WTC11 (cell line): ENCODE measurements at regions not wholly inside any gene's neighbourhood (a gene's known extent, or its start where the extent isn't known, plus 50 kb on each side); places are given as distances from the start of the nearest gene placed in this dataset.
"Not testable (repeated sequence)": the region's sequence is repeated elsewhere in the genome, so short reads cannot be mapped to it uniquely, and the experiment has no call there.

Experiments
- ATAC-seq: fragments of 200-7000 bp; cut with Tn5 transposase; 2 replicates; pipeline ENCODE4 v1.10.0; 2021; ENCODE audit warnings: mild to moderate bottlenecking, moderate library complexity
- CTCF ChIA-PET: fragments of 300-600 bp; sonication (Branson Sonifier 250); formaldehyde crosslinking; loops from one replicate; lab custom pipeline; 2021; ENCODE audit warnings: antibody characterized with exemption; lab: Charles Lee
- POLR2A ChIA-PET: fragments of 350-600 bp; sonication (Branson Sonifier 250); formaldehyde crosslinking; loops from one replicate; lab custom pipeline; 2021; ENCODE audit warnings: antibody characterized with exemption; lab: Charles Lee
- DNase-seq: peaks from one replicate; pipeline ENCODE4 v3.0.0; 2021; ENCODE audit warnings: low spot score
- H3K27ac Mint-ChIP-seq: 2 replicates; pipeline ENCODE4 v1.8.0; 2021; ENCODE audit warnings: mixed read lengths
- H3K27me3 Mint-ChIP-seq: 2 replicates; pipeline ENCODE4 v1.8.0; 2021; ENCODE audit warnings: low read depth, mild to moderate bottlenecking, moderate library complexity, mixed read lengths
- H3K36me3 Mint-ChIP-seq: 2 replicates; pipeline ENCODE4 v1.8.0; 2021; ENCODE audit warnings: mixed read lengths
- H3K4me1 Mint-ChIP-seq: 2 replicates; pipeline ENCODE4 v1.8.0; 2022; ENCODE audit warnings: mixed read lengths
- H3K4me3 Mint-ChIP-seq: 2 replicates; pipeline ENCODE4 v1.8.0; 2021; ENCODE audit warnings: mild to moderate bottlenecking, moderate library complexity, mixed read lengths
- H3K9me3 Mint-ChIP-seq: 2 replicates; pipeline ENCODE4 v1.8.0; 2021; ENCODE audit warnings: mixed read lengths
- ARID4B ChIP-seq: sonication (generic); formaldehyde crosslinking; IDR thresholded peaks from 2 replicates; pipeline ENCODE4 v1.8.0; 2023; ENCODE audit warnings: missing genetic modification reagents, mild to moderate bottlenecking, borderline replicate concordance
- ATF6 ChIP-seq: sonication (generic); formaldehyde crosslinking; IDR thresholded peaks from 2 replicates; pipeline ENCODE4 v1.8.1; 2023; ENCODE audit warnings: mild to moderate bottlenecking, missing genetic modification reagents
- ESRRA ChIP-seq: sonication (generic); formaldehyde crosslinking; IDR thresholded peaks from 2 replicates; pipeline ENCODE4 v1.8.1; 2022; ENCODE audit warnings: mild to moderate bottlenecking, missing genetic modification reagents, borderline replicate concordance
- ETV6 ChIP-seq: sonication (generic); formaldehyde crosslinking; IDR thresholded peaks from 2 replicates; pipeline ENCODE4 v1.8.1; 2022; ENCODE audit warnings: mild to moderate bottlenecking, missing genetic modification reagents
- FOXJ3 ChIP-seq: sonication (generic); formaldehyde crosslinking; IDR thresholded peaks from 2 replicates; pipeline ENCODE4 v1.9.0; 2021; ENCODE audit warnings: missing genetic modification reagents, mild to moderate bottlenecking, borderline replicate concordance
- FOXP4 ChIP-seq: sonication (generic); formaldehyde crosslinking; IDR thresholded peaks from 2 replicates; pipeline ENCODE4 v1.8.0; 2022; ENCODE audit warnings: mild to moderate bottlenecking, missing genetic modification reagents
- GRHL2 ChIP-seq: fragments of 250-450 bp; sonication (Bioruptor Pico); IDR thresholded peaks from 2 replicates; pipeline ENCODE4 v1.8.0; 2022; ENCODE audit warnings: mild to moderate bottlenecking, moderate library complexity; ENCODE audit not compliant: insufficient replicate concordance, severe bottlenecking
- MYBL2 ChIP-seq: sonication (generic); formaldehyde crosslinking; IDR thresholded peaks from 2 replicates; pipeline ENCODE4 v1.8.1; 2023; ENCODE audit warnings: mild to moderate bottlenecking, moderate library complexity, missing genetic modification reagents
- NR1H2 ChIP-seq: sonication (generic); formaldehyde crosslinking; IDR thresholded peaks from 2 replicates; pipeline ENCODE4 v1.9.0; 2021; ENCODE audit warnings: mild to moderate bottlenecking, moderate library complexity, missing genetic modification reagents
- SOX15 ChIP-seq: fragments of 250-450 bp; sonication (Bioruptor Pico); IDR thresholded peaks from 2 replicates; pipeline ENCODE4 v1.9.0; 2021; ENCODE audit warnings: mild to moderate bottlenecking
- TEAD1 ChIP-seq: sonication (generic); formaldehyde crosslinking; IDR thresholded peaks from 2 replicates; pipeline ENCODE4 v1.8.0; 2022; ENCODE audit warnings: mild to moderate bottlenecking, missing genetic modification reagents
- ZBTB21 ChIP-seq: sonication (generic); formaldehyde crosslinking; IDR thresholded peaks from 2 replicates; pipeline ENCODE4 v1.8.1; 2023; ENCODE audit warnings: mild to moderate bottlenecking, missing genetic modification reagents, borderline replicate concordance
- ZBTB43 ChIP-seq: sonication (generic); formaldehyde crosslinking; IDR thresholded peaks from 2 replicates; pipeline ENCODE4 v1.8.1; 2023; ENCODE audit warnings: mild to moderate bottlenecking, missing genetic modification reagents
- ZSCAN18 ChIP-seq: fragments of 250-450 bp; sonication (Bioruptor Pico); IDR thresholded peaks from 2 replicates; pipeline ENCODE4 v2.1.2; 2022; ENCODE audit warnings: mild to moderate bottlenecking, moderate library complexity

- H3K27ac Mint-ChIP-seq, POLR2A ChIA-PET, H3K4me3 Mint-ChIP-seq, H3K27me3 Mint-ChIP-seq, ATAC-seq, H3K9me3 Mint-ChIP-seq, DNase-seq, H3K36me3 Mint-ChIP-seq: not testable (repeated sequence)
- H3K4me1 Mint-ChIP-seq: peaks cover 15% of the 10 kb centered on the region
- CTCF ChIA-PET: interaction anchor here (1.9 kb wide), 1 partner anchor 100 kb away, joined by 7 read pairs; no protein-coding TSS in a partner anchor
Observed at GRCh38 chr4:53701260-53701659, 110.0 kb upstream of the LNX1 start.

- DNase-seq, POLR2A ChIA-PET, CTCF ChIA-PET: not testable (repeated sequence)
Observed at GRCh38 chr4:53699310-53699709, 108.0 kb upstream of the LNX1 start.

GRCh38 chr4:53697016-53697685 is 105.9 kb upstream of the LNX1 start:
- CTCF ChIA-PET: interaction anchor here (0.9 kb wide), 1 partner anchor 10 kb away, joined by 3 read pairs; no protein-coding TSS in a partner anchor
- DNase-seq: no peak
- H3K4me3 Mint-ChIP-seq: no peak overlapping the region
- no peaks in the 10 kb centered on the region for H3K9me3 Mint-ChIP-seq
- no peak for ATAC-seq
- peaks cover 7% of the 10 kb centered on the region for H3K4me1 Mint-ChIP-seq
- POLR2A ChIA-PET: interaction anchor here (0.6 kb wide), 1 partner anchor 8 kb away, joined by 5 read pairs; no protein-coding TSS in a partner anchor
- no peaks in the 10 kb centered on the region for H3K36me3 Mint-ChIP-seq
- H3K27ac Mint-ChIP-seq: no peak overlapping the region
- TF ChIP-seq ARID4B (CRISPR knock-in tag) (no peak), ETV6 (CRISPR knock-in tag) (no peak), ZBTB21 (CRISPR knock-in tag) (no peak), NR1H2 (CRISPR knock-in tag) (no peak), FOXJ3 (no peak), ATF6 (CRISPR knock-in tag) (no peak), ZBTB43 (no peak)
- H3K27me3 Mint-ChIP-seq: no peaks in the 10 kb centered on the region; the same call in 1 of the 2 replicates

More at GRCh38 chr4:53699310-53699709, 108.0 kb upstream of the LNX1 start:
- not testable (repeated sequence) for H3K27ac Mint-ChIP-seq, H3K9me3 Mint-ChIP-seq, H3K4me3 Mint-ChIP-seq, H3K27me3 Mint-ChIP-seq, H3K36me3 Mint-ChIP-seq, ATAC-seq
- peaks cover 15% of the 10 kb centered on the region for H3K4me1 Mint-ChIP-seq

GRCh38 chr4:53695540-53696463 is 104.5 kb upstream of the LNX1 start:
- TF ChIP-seq MYBL2 (no peak), ESRRA (no peak), SOX15 (CRISPR knock-in tag) (no peak), GRHL2 (no peak), ZSCAN18 (CRISPR knock-in tag) (no peak), TEAD1 (CRISPR knock-in tag) (no peak), FOXP4 (CRISPR knock-in tag) (no peak), FOXJ3 (no peak)
- Mint-ChIP-seq H3K4me3 (no peak overlapping the region), H3K27ac (no peak overlapping the region)

More at GRCh38 chr4:53695540-53696463, 104.5 kb upstream of the LNX1 start:
- DNase-seq (no peak), ATAC-seq (no peak)
- ChIA-PET POLR2A (no interaction called here), CTCF (no interaction called here)
- H3K36me3 Mint-ChIP-seq: no peaks in the 10 kb centered on the region
- H3K4me1 Mint-ChIP-seq: peaks cover 6% of the 10 kb centered on the region
- H3K9me3 Mint-ChIP-seq: peaks cover 4% of the 10 kb centered on the region
- no peaks in the 10 kb centered on the region; the same call in none of the 2 replicates for H3K27me3 Mint-ChIP-seq
